SU-DHL-6 (cell line): ENCODE measurements at regions not wholly inside any gene's neighbourhood (a gene's known extent, or its start where the extent isn't known, plus 50 kb on each side); places are given as distances from the start of the nearest gene placed in this dataset.

ENCODE experiments used
- CTCF ChIP-seq: fragments of 200-600 bp; sonication (generic); IDR thresholded peaks from one replicate; pipeline ENCODE4 v1.5.1; 2017; ENCODE audit warnings: antibody characterized with exemption, mild to moderate bottlenecking, low read length, moderate library complexity; ENCODE audit not compliant: insufficient read depth, poor library complexity, severe bottlenecking
- EZH2phosphoT487 ChIP-seq: fragments of 200-600 bp; sonication (generic), shearing (Covaris generic); conservative IDR thresholded peaks from 2 replicates; pipeline ENCODE4 v1.6.1; 2018; ENCODE audit warnings: mild to moderate bottlenecking, antibody characterized with exemption, low read length, moderate library complexity, mixed read lengths

- TF ChIP-seq CTCF (no peak), EZH2phosphoT487 (no peak)
Measured at GRCh38 chr14:52182853-52183252, 84.6 kb upstream of the PTGDR start.
